Liver (tissue), 3 donors: ENCODE measurements at regions not wholly inside any gene's neighbourhood (a gene's known extent, or its start where the extent isn't known, plus 50 kb on each side); places are given as distances from the start of the nearest gene placed in this dataset.

ENCODE experiments used
- CTCF ChIP-seq: fragments of 150-350 bp; IDR thresholded peaks from 2 replicates; pipeline ENCODE4 v1.5.1; 2017; ENCODE audit warnings: improper control_type of control experiment, low read depth, low read length; ENCODE audit not compliant: missing input control
- EGR1 ChIP-seq, 2 donors: IDR thresholded peaks; 2 replicates each; pipeline ENCODE4 v1.6.1; 2016 to 2018; ENCODE audit warnings: antibody characterized with exemption in 2 of 2, low read depth in 2 of 2
- FOXA1 ChIP-seq: IDR thresholded peaks from 2 replicates; pipeline ENCODE4 v1.6.1; 2016; ENCODE audit warnings: antibody characterized with exemption
- GABPA ChIP-seq, 2 donors: IDR thresholded peaks in 1 of 2; conservative IDR thresholded peaks in 1 of 2; 2 replicates each; pipeline ENCODE4 v1.6.1; 2016; ENCODE audit warnings: antibody characterized with exemption in 2 of 2, mild to moderate bottlenecking in 1 of 2, moderate library complexity in 1 of 2
- RAD21 ChIP-seq, 2 donors: IDR thresholded peaks; 2 replicates each; pipeline ENCODE4 v1.6.1; 2016; ENCODE audit warnings: antibody characterized with exemption in 2 of 2, mild to moderate bottlenecking in 2 of 2
- RXRA ChIP-seq, 2 donors: IDR thresholded peaks; 2 replicates each; pipeline ENCODE4 v1.6.1; 2017 to 2018; ENCODE audit warnings: antibody characterized with exemption in 2 of 2, mild to moderate bottlenecking in 1 of 2
- SP1 ChIP-seq: IDR thresholded peaks from 2 replicates; pipeline ENCODE4 v1.6.1; 2018; ENCODE audit warnings: antibody characterized with exemption, mild to moderate bottlenecking
- TAF1 ChIP-seq: conservative IDR thresholded peaks from 2 replicates; pipeline ENCODE4 v1.6.1; 2016; ENCODE audit warnings: antibody characterized with exemption, mild to moderate bottlenecking
- YY1 ChIP-seq: IDR thresholded peaks from 2 replicates; pipeline ENCODE4 v1.6.1; 2016; ENCODE audit warnings: antibody characterized with exemption, mild to moderate bottlenecking
- TF ChIP-seq, protein P1 (sequence below): IDR thresholded peaks from 2 replicates; pipeline ENCODE4 v1.6.1; 2016; ENCODE audit warnings: antibody characterized with exemption, mild to moderate bottlenecking
- TF ChIP-seq, protein P2 (sequence below): IDR thresholded peaks from 2 replicates; pipeline ENCODE4 v1.6.1; 2016; ENCODE audit warnings: antibody characterized with exemption
- TF ChIP-seq, protein P3 (sequence below): IDR thresholded peaks from 2 replicates; pipeline ENCODE4 v1.6.1; 2016; ENCODE audit warnings: antibody characterized with exemption
- donor health status: healthy.
- donor health status: healthy.

GRCh38 chr2:136550181-136550580 lies 215.2 kb upstream of the THSD7B start:
- TF ChIP-seq CTCF (no peak), EGR1 (IDR thresholded peaks at IDR 0.05; ENCODE audit: low read depth in 2 of 2) (no peak), YY1 (no peak), SP1 (no peak), GABPA (IDR thresholded peaks at IDR 0.05 in 1 of 2, conservative IDR thresholded peaks at IDR 0.05 in 1 of 2) (no peak), TAF1 (no peak), RAD21 (IDR thresholded peaks at IDR 0.05) (no peak), FOXA1 (no peak), RXRA (IDR thresholded peaks at IDR 0.05) (no peak)
- TF ChIP-seq, protein P1, sequence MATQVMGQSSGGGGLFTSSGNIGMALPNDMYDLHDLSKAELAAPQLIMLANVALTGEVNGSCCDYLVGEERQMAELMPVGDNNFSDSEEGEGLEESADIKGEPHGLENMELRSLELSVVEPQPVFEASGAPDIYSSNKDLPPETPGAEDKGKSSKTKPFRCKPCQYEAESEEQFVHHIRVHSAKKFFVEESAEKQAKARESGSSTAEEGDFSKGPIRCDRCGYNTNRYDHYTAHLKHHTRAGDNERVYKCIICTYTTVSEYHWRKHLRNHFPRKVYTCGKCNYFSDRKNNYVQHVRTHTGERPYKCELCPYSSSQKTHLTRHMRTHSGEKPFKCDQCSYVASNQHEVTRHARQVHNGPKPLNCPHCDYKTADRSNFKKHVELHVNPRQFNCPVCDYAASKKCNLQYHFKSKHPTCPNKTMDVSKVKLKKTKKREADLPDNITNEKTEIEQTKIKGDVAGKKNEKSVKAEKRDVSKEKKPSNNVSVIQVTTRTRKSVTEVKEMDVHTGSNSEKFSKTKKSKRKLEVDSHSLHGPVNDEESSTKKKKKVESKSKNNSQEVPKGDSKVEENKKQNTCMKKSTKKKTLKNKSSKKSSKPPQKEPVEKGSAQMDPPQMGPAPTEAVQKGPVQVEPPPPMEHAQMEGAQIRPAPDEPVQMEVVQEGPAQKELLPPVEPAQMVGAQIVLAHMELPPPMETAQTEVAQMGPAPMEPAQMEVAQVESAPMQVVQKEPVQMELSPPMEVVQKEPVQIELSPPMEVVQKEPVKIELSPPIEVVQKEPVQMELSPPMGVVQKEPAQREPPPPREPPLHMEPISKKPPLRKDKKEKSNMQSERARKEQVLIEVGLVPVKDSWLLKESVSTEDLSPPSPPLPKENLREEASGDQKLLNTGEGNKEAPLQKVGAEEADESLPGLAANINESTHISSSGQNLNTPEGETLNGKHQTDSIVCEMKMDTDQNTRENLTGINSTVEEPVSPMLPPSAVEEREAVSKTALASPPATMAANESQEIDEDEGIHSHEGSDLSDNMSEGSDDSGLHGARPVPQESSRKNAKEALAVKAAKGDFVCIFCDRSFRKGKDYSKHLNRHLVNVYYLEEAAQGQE, result no peak
- TF ChIP-seq, protein P2, sequence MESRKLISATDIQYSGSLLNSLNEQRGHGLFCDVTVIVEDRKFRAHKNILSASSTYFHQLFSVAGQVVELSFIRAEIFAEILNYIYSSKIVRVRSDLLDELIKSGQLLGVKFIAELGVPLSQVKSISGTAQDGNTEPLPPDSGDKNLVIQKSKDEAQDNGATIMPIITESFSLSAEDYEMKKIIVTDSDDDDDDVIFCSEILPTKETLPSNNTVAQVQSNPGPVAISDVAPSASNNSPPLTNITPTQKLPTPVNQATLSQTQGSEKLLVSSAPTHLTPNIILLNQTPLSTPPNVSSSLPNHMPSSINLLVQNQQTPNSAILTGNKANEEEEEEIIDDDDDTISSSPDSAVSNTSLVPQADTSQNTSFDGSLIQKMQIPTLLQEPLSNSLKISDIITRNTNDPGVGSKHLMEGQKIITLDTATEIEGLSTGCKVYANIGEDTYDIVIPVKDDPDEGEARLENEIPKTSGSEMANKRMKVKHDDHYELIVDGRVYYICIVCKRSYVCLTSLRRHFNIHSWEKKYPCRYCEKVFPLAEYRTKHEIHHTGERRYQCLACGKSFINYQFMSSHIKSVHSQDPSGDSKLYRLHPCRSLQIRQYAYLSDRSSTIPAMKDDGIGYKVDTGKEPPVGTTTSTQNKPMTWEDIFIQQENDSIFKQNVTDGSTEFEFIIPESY, result no peak
- TF ChIP-seq, protein P3, sequence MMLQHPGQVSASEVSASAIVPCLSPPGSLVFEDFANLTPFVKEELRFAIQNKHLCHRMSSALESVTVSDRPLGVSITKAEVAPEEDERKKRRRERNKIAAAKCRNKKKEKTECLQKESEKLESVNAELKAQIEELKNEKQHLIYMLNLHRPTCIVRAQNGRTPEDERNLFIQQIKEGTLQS, result no peak
